Liver (tissue), 8 donors: ENCODE measurements at regions not wholly inside any gene's neighbourhood (a gene's known extent, or its start where the extent isn't known, plus 50 kb on each side); places are given as distances from the start of the nearest gene placed in this dataset.

Experiments
- DNase-seq: peaks from one replicate; pipeline ENCODE4 v3.0.0-alpha.2; 2017; ENCODE audit warnings: low spot score
- H3K27ac ChIP-seq, 2 donors: one replicate each; pipeline ENCODE4 v1.7.0; 2013; ENCODE audit warnings: inconsistent platforms in 2 of 2, low read length in 2 of 2, control low read depth in 1 of 2, low read depth in 1 of 2, mild to moderate bottlenecking in 1 of 2
- H3K27me3 ChIP-seq, 4 donors: one replicate each; pipeline versions ENCODE4 v1.6.1 to v1.7.0; 2013; ENCODE audit warnings: low read length in 3 of 4, inconsistent platforms in 1 of 4, mild to moderate bottlenecking in 1 of 4, moderate library complexity in 1 of 4; ENCODE audit not compliant: control insufficient read depth in 4 of 4, insufficient read depth in 4 of 4
- H3K36me3 ChIP-seq, 4 donors: one replicate each; pipeline versions ENCODE4 v1.6.1 to v1.7.0; 2013; ENCODE audit warnings: low read length in 3 of 4, mild to moderate bottlenecking in 3 of 4, low read depth in 1 of 4, moderate library complexity in 1 of 4; ENCODE audit not compliant: control insufficient read depth in 4 of 4, insufficient read depth in 3 of 4
- H3K4me1 ChIP-seq, 4 donors: one replicate each; pipeline versions ENCODE4 v1.6.1 to v1.7.0; 2013; ENCODE audit warnings: low read length in 3 of 4, mild to moderate bottlenecking in 3 of 4, moderate library complexity in 1 of 4; ENCODE audit not compliant: control insufficient read depth in 4 of 4, insufficient read depth in 4 of 4
- H3K4me3 ChIP-seq, 3 donors: one replicate each; pipeline versions ENCODE4 v1.6.1 to v1.7.0; 2013; ENCODE audit warnings: low read length in 3 of 3, control low read depth in 1 of 3, low read depth in 1 of 3, mild to moderate bottlenecking in 1 of 3
- H3K9ac ChIP-seq, 2 donors: one replicate each; pipeline ENCODE4 v1.7.0; 2013; ENCODE audit warnings: low read length in 2 of 2, mild to moderate bottlenecking in 2 of 2, moderate library complexity in 2 of 2, control low read depth in 1 of 2, low read depth in 1 of 2
- H3K9me3 ChIP-seq, 4 donors: one replicate each; pipeline versions ENCODE4 v1.6.1 to v1.7.0; 2013; ENCODE audit warnings: low read length in 3 of 4; ENCODE audit not compliant: control insufficient read depth in 4 of 4
- ATF3 ChIP-seq: IDR thresholded peaks from 2 replicates; pipeline ENCODE4 v1.6.1; 2016; ENCODE audit warnings: antibody characterized with exemption
- CTCF ChIP-seq: fragments of 150-350 bp; IDR thresholded peaks from 2 replicates; pipeline ENCODE4 v1.5.1; 2017; ENCODE audit warnings: improper control_type of control experiment, low read depth, low read length; ENCODE audit not compliant: missing input control
- EGR1 ChIP-seq, 2 donors: IDR thresholded peaks; 2 replicates each; pipeline ENCODE4 v1.6.1; 2016 to 2018; ENCODE audit warnings: antibody characterized with exemption in 2 of 2, low read depth in 2 of 2
- FOXA1 ChIP-seq: IDR thresholded peaks from 2 replicates; pipeline ENCODE4 v1.6.1; 2016; ENCODE audit warnings: antibody characterized with exemption
- FOXA2 ChIP-seq: IDR thresholded peaks from 2 replicates; pipeline ENCODE4 v1.6.1; 2016; ENCODE audit warnings: antibody characterized with exemption
- GABPA ChIP-seq, 2 donors: IDR thresholded peaks in 1 of 2; conservative IDR thresholded peaks in 1 of 2; 2 replicates each; pipeline ENCODE4 v1.6.1; 2016; ENCODE audit warnings: antibody characterized with exemption in 2 of 2, mild to moderate bottlenecking in 1 of 2, moderate library complexity in 1 of 2
- HNF4A ChIP-seq, 2 donors: conservative IDR thresholded peaks; 2 replicates each; pipeline ENCODE4 v1.6.1; 2016; ENCODE audit warnings: antibody characterized with exemption in 2 of 2, mild to moderate bottlenecking in 2 of 2
- HNF4G ChIP-seq: IDR thresholded peaks from 2 replicates; pipeline ENCODE4 v1.6.1; 2016; ENCODE audit warnings: antibody characterized with exemption
- JUND ChIP-seq, 2 donors: IDR thresholded peaks; 2 replicates each; pipeline ENCODE4 v1.6.1; 2016; ENCODE audit warnings: antibody characterized with exemption in 2 of 2
- MAX ChIP-seq: IDR thresholded peaks from 2 replicates; pipeline ENCODE4 v1.6.1; 2016; ENCODE audit warnings: antibody characterized with exemption
- NR2F2 ChIP-seq: IDR thresholded peaks from 2 replicates; pipeline ENCODE4 v1.6.1; 2016; ENCODE audit warnings: antibody characterized with exemption
- RAD21 ChIP-seq, 2 donors: IDR thresholded peaks; 2 replicates each; pipeline ENCODE4 v1.6.1; 2016; ENCODE audit warnings: antibody characterized with exemption in 2 of 2, mild to moderate bottlenecking in 2 of 2
- REST ChIP-seq: IDR thresholded peaks from 2 replicates; pipeline ENCODE4 v1.6.1; 2016; ENCODE audit warnings: antibody characterized with exemption, mild to moderate bottlenecking
- RXRA ChIP-seq, 2 donors: IDR thresholded peaks; 2 replicates each; pipeline ENCODE4 v1.6.1; 2017 to 2018; ENCODE audit warnings: antibody characterized with exemption in 2 of 2, mild to moderate bottlenecking in 1 of 2
- TAF1 ChIP-seq: conservative IDR thresholded peaks from 2 replicates; pipeline ENCODE4 v1.6.1; 2016; ENCODE audit warnings: antibody characterized with exemption, mild to moderate bottlenecking
- YY1 ChIP-seq: IDR thresholded peaks from 2 replicates; pipeline ENCODE4 v1.6.1; 2016; ENCODE audit warnings: antibody characterized with exemption, mild to moderate bottlenecking
- ZBTB33 ChIP-seq: IDR thresholded peaks from 2 replicates; pipeline ENCODE4 v1.6.1; 2016; ENCODE audit warnings: antibody characterized with exemption
- WGBS: extraction: QIAGEN DNeasy Blood & Tissue Kit; methylation state at CpG from one replicate; pipeline ENCODE4 v1.1.7; 2013; 5-methylcytosine and 5-hydroxymethylcytosine counted together
- donor health status: healthy.
- donor health status: healthy.
- donor health status: healthy.
- donor health status: healthy.
- donor health status: healthy.

GRCh38 chr10:62620491-62620890 is 184.0 kb upstream of the ADO start:
- Histone ChIP-seq H3K9me3 (no peaks in the 10 kb centered on the region), H3K36me3 (no peaks in the 10 kb centered on the region), H3K27ac (peak overlapping the region; percentile 19 to 38), H3K27me3 (no peaks in the 10 kb centered on the region), H3K4me3 (no peak overlapping the region), H3K4me1 (peaks cover 0 to 4% (median 0%) of the 10 kb centered on the region in 4 donors), H3K9ac (no peak overlapping the region)
- WGBS: 72% methylated on average over 2 of the region's 2 CpGs
- peak; percentile 14 for DNase-seq
- TF ChIP-seq FOXA2 (no peak), HNF4G (no peak), GABPA (IDR thresholded peaks at IDR 0.05 in 1 of 2, conservative IDR thresholded peaks at IDR 0.05 in 1 of 2) (no peak), MAX (no peak), NR2F2 (no peak), ZBTB33 (no peak), REST (no peak), RXRA (IDR thresholded peaks at IDR 0.05) (no peak), CTCF (no peak), HNF4A (conservative IDR thresholded peaks at IDR 0.05) (no peak), ATF3 (no peak)

GRCh38 chr10:62623223-62623622 is 181.3 kb upstream of the ADO start:
- Histone ChIP-seq H3K36me3 (no peaks in the 10 kb centered on the region), H3K9ac (no peak overlapping the region), H3K27me3 (no peaks in the 10 kb centered on the region), H3K27ac (no peak overlapping the region), H3K4me3 (no peak overlapping the region), H3K4me1 (peaks cover 0 to 4% (median 0%) of the 10 kb centered on the region in 4 donors), H3K9me3 (no peaks in the 10 kb centered on the region)
- WGBS: 86% methylated on average over 7 of the region's 7 CpGs
- DNase-seq: no peak
- no peak for TF ChIP-seq EGR1 (IDR thresholded peaks at IDR 0.05; ENCODE audit: low read depth in 2 of 2)
- TF ChIP-seq YY1: no peak
- TF ChIP-seq RAD21 (IDR thresholded peaks at IDR 0.05): no peak
- no peak for TF ChIP-seq JUND (IDR thresholded peaks at IDR 0.05)
- no peak for TF ChIP-seq REST
- TF ChIP-seq FOXA2: no peak
- no peak for TF ChIP-seq RXRA (IDR thresholded peaks at IDR 0.05)
- no peak for TF ChIP-seq HNF4A (conservative IDR thresholded peaks at IDR 0.05)
- no peak for TF ChIP-seq CTCF
- TF ChIP-seq TAF1: no peak
- no peak for TF ChIP-seq NR2F2
- no peak for TF ChIP-seq MAX
- TF ChIP-seq GABPA (IDR thresholded peaks at IDR 0.05 in 1 of 2, conservative IDR thresholded peaks at IDR 0.05 in 1 of 2): no peak
- no peak for TF ChIP-seq FOXA1
- no peak for TF ChIP-seq ATF3
